Endodermal cell (in vitro differentiated cells): ENCODE measurements at regions not wholly inside any gene's neighbourhood (a gene's known extent, or its start where the extent isn't known, plus 50 kb on each side); places are given as distances from the start of the nearest gene placed in this dataset.

Experiments used
- DNase-seq: peaks from one replicate; pipeline ENCODE4 v3.0.0-alpha.2; 2017
- H3K27ac ChIP-seq: 2 replicates; pipeline ENCODE4 v1.5.1; 2013; ENCODE audit warnings: mild to moderate bottlenecking, low read depth, low read length, moderate library complexity
- H3K27me3 ChIP-seq: 2 replicates; pipeline ENCODE4 v1.6.1; 2013; ENCODE audit warnings: mild to moderate bottlenecking, low read length, moderate library complexity; ENCODE audit not compliant: insufficient read depth, control insufficient read depth, poor library complexity, severe bottlenecking
- H3K36me3 ChIP-seq: 2 replicates; pipeline ENCODE4 v1.7.0; 2013; ENCODE audit warnings: mild to moderate bottlenecking, low read length, moderate library complexity; ENCODE audit not compliant: control insufficient read depth, insufficient read depth
- H3K4me1 ChIP-seq: one replicate; pipeline ENCODE4 v1.7.0; 2013; ENCODE audit warnings: low read length; ENCODE audit not compliant: control insufficient read depth, insufficient read depth
- H3K4me3 ChIP-seq: 2 replicates; pipeline ENCODE4 v1.5.1; 2013; ENCODE audit warnings: mild to moderate bottlenecking, low read length, moderate library complexity
- H3K9ac ChIP-seq: 2 replicates; pipeline ENCODE4 v1.6.1; 2013; ENCODE audit warnings: mild to moderate bottlenecking, low read length, moderate library complexity; ENCODE audit not compliant: poor library complexity, severe bottlenecking; ENCODE audit errors: extremely low read depth
- H3K9me3 ChIP-seq: 2 replicates; pipeline ENCODE4 v1.6.1; 2013; ENCODE audit warnings: mild to moderate bottlenecking, low read length, moderate library complexity; ENCODE audit not compliant: control insufficient read depth
- H3K27ac Mint-ChIP-seq: 2 replicates; pipeline ENCODE4 v1.8.0; 2020; ENCODE audit warnings: mixed read lengths
- H3K27me3 Mint-ChIP-seq: 2 replicates; pipeline ENCODE4 v1.8.0; 2021; ENCODE audit warnings: mild to moderate bottlenecking, mixed read lengths; ENCODE audit not compliant: insufficient read depth
- H3K36me3 Mint-ChIP-seq: 2 replicates; pipeline ENCODE4 v1.8.0; 2020; ENCODE audit warnings: low read depth, mixed read lengths
- H3K4me1 Mint-ChIP-seq: 2 replicates; pipeline ENCODE4 v1.8.0; 2020; ENCODE audit warnings: mixed read lengths
- H3K4me3 Mint-ChIP-seq: 2 replicates; pipeline ENCODE4 v1.8.0; 2020; ENCODE audit warnings: mild to moderate bottlenecking, moderate library complexity, mixed read lengths
- H3K9me3 Mint-ChIP-seq: 2 replicates; pipeline ENCODE4 v1.8.0; 2020; ENCODE audit warnings: mild to moderate bottlenecking, mixed read lengths
- WGBS, 2 experiments: methylation state at CpG; one replicate each; pipeline versions ENCODE4 v1.1.5 to v1.1.7; 2013; ENCODE audit warnings: missing lambda C conversion rate in 2 of 2, mixed read lengths in 1 of 2; ENCODE audit not compliant: insufficient coverage in 1 of 2, insufficient read length in 1 of 2; 5-methylcytosine and 5-hydroxymethylcytosine counted together
- TF ChIP-seq, protein P1 (sequence below): fragments of 200-600 bp; sonication (generic); conservative IDR thresholded peaks from 2 replicates; pipeline ENCODE4 v1.5.0; 2021; ENCODE audit warnings: antibody characterized with exemption, mild to moderate bottlenecking

DNA sequence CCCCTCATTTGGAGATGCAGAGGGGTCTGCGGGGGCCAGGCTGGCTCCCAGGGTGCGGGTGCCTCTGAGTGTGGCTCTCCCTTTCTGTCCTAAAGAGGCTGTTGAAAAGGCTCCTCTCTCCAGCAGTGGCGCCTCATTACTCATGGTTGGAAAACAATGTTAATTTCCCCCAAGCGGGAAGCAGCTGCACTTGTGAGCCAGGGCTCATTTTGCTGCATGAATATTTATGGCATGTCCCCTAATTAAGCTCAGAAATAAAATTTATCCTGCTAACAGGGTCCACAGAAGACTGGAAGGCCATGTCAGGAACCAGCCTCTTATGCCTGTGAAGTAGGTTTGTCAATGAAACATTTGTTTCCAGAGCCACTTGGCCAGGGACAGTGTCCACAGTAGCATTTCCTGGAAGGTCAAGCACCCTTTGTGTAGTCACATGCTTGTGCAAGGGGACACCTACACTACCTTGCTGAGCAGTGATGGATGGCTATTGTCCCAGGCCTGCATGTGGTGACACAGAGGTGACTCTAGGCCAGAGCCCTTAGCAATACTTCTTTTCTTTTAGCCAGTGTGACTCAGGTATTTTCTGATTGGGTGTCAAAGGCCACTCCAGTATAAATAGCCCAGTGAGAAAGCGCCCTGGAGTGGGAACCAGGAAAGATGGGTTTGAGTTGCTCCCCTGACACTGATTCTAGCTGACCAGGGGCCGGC lies 259.0 kb downstream of the FOXD2 start:
- Mint-ChIP-seq H3K9me3 (no peaks in the 10 kb centered on the region), H3K27me3 (peaks cover 9% of the 10 kb centered on the region), H3K27ac (no peak overlapping the region), H3K4me3 (no peak overlapping the region), H3K4me1 (peaks cover 1% of the 10 kb centered on the region), H3K36me3 (no peaks in the 10 kb centered on the region)
- Histone ChIP-seq H3K27ac (peak overlapping the region; percentile 60), H3K9me3 (no peaks in the 10 kb centered on the region), H3K9ac (no peak overlapping the region), H3K36me3 (no peaks in the 10 kb centered on the region), H3K27me3 (no peaks in the 10 kb centered on the region), H3K4me1 (no peaks in the 10 kb centered on the region), H3K4me3 (no peak overlapping the region)
- WGBS, 2 experiments: 75 to 86% methylated on average over 4 to 6 of the region's 6 CpGs
- TF ChIP-seq, protein P1, sequence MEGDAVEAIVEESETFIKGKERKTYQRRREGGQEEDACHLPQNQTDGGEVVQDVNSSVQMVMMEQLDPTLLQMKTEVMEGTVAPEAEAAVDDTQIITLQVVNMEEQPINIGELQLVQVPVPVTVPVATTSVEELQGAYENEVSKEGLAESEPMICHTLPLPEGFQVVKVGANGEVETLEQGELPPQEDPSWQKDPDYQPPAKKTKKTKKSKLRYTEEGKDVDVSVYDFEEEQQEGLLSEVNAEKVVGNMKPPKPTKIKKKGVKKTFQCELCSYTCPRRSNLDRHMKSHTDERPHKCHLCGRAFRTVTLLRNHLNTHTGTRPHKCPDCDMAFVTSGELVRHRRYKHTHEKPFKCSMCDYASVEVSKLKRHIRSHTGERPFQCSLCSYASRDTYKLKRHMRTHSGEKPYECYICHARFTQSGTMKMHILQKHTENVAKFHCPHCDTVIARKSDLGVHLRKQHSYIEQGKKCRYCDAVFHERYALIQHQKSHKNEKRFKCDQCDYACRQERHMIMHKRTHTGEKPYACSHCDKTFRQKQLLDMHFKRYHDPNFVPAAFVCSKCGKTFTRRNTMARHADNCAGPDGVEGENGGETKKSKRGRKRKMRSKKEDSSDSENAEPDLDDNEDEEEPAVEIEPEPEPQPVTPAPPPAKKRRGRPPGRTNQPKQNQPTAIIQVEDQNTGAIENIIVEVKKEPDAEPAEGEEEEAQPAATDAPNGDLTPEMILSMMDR: no peak
- peak; percentile 50 for DNase-seq

- no peaks in the 10 kb centered on the region for H3K4me1 ChIP-seq
- H3K4me3 ChIP-seq: no peak overlapping the region
- 86 to 96% methylated on average over 4 to 7 of the region's 7 CpGs for WGBS, 2 experiments
- no peaks in the 10 kb centered on the region for H3K9me3 Mint-ChIP-seq
- no peaks in the 10 kb centered on the region for H3K36me3 ChIP-seq
- H3K27ac Mint-ChIP-seq: no peak overlapping the region
- no peak overlapping the region for H3K27ac ChIP-seq
- H3K27me3 Mint-ChIP-seq: peaks cover 11% of the 10 kb centered on the region
- H3K9me3 ChIP-seq: no peaks in the 10 kb centered on the region
- H3K4me1 Mint-ChIP-seq: peaks cover 1% of the 10 kb centered on the region
- no peak for DNase-seq
- no peak overlapping the region for H3K4me3 Mint-ChIP-seq
- H3K36me3 Mint-ChIP-seq: no peaks in the 10 kb centered on the region
- TF ChIP-seq, protein P1: no peak
- H3K27me3 ChIP-seq: peaks cover 6% of the 10 kb centered on the region
- no peak overlapping the region for H3K9ac ChIP-seq
These were observed 259.9 kb downstream of the FOXD2 start for GRCh38 chr1:47697616-47698335.

GRCh38 chr1:47699492-47700235 lies 261.8 kb downstream of the FOXD2 start:
- no peaks in the 10 kb centered on the region for H3K4me1 ChIP-seq
- H3K27ac Mint-ChIP-seq: no peak overlapping the region

More at GRCh38 chr1:47699492-47700235, 261.8 kb downstream of the FOXD2 start:
- Mint-ChIP-seq H3K27me3 (peaks cover 15% of the 10 kb centered on the region), H3K9me3 (no peaks in the 10 kb centered on the region), H3K4me3 (no peak overlapping the region), H3K4me1 (peaks cover 1% of the 10 kb centered on the region), H3K36me3 (no peaks in the 10 kb centered on the region)
- no peak overlapping the region for H3K27ac ChIP-seq
- H3K9me3 ChIP-seq: no peaks in the 10 kb centered on the region
- H3K4me3 ChIP-seq: no peak overlapping the region
- no peak for DNase-seq
- WGBS, 2 experiments: 86 to 93% methylated on average over 2 to 5 of the region's 5 CpGs
- no peaks in the 10 kb centered on the region for H3K36me3 ChIP-seq
- no peak overlapping the region for H3K9ac ChIP-seq
- TF ChIP-seq, protein P1: no peak
- peaks cover 8% of the 10 kb centered on the region for H3K27me3 ChIP-seq
